GM19455 (cell line): ENCODE measurements at regions not wholly inside any gene's neighbourhood (a gene's known extent, or its start where the extent isn't known, plus 50 kb on each side); places are given as distances from the start of the nearest gene placed in this dataset.

Experiments
- ATAC-seq: cut with Tn5 transposase; IDR thresholded peaks from one replicate; pipeline ENCODE4 v1.9.1; 2021; ENCODE audit not compliant: unreplicated experiment

DNA sequence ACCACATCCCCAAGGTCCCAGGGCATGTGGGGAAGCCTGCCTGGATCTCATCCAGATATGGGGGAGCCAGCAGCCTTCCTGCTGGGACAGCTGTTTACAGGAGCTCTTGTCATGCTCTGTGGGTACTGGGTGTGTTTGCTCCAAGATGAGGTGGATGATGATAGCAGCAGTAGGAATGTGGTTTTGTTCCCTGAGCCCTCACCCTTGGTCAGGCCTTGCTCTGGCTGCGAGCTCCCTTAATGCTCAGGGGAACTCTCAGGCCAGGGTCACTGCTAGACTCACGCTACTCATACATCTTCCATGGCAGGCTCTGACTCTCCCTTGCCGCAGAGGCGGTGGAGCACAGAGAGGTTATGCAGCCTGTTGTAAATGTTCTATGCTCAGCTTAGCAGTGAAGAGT, 990.3 kb downstream of the AACS start:
- ATAC-seq: no peak

DNA sequence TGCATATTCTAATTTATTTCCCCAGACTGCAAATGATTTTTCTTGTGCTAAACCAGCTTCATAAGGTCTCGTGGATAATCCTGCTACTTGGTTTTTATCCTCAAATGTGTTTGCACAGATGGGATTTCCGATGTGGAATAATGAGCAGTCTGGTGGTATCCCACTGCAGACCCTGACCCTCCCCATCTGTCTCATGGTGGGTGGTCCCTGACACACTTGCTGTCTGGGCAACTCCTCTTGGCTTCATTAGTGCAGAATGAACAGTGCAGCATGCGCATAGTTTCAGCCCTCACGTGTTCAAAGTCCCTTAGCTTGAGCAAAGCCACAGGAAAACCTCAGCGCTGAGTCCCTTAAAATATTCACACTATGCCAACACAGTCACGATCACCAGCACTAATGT, 996.5 kb downstream of the AACS start:
- ATAC-seq: no peak

DNA sequence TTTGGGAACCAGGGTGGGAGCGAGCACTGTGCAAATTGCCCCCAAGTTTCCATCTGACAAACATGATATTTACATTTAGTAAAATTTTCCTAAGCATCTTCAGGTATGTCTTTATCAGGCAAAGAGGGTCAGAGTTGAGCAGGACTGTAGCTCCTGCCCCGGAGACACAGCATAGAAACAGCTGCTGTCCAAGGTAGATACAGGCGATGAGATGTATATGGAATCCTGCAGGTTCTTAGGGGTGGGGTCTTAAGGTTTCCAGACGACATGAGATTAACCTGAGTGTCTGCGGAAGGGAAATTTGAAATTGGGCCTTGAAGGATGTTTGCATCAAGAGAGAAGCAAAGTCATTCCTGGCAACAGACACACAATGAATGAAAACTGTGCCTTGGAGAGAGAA, 998.8 kb downstream of the AACS start:
- ATAC-seq: no peak

- ATAC-seq: no peak
Measured at GRCh38 chr12:126067626-126068329, 1002.5 kb downstream of the AACS start.

- no peak for ATAC-seq
Measured at GRCh38 chr12:126069549-126070165, 1004.4 kb downstream of the AACS start.

GRCh38 chr12:126076515-126076914, 1011.3 kb downstream of the AACS start:
- ATAC-seq: no peak

- no peak for ATAC-seq
Measured at GRCh38 chr12:126083926-126084325, 1018.7 kb downstream of the AACS start.

DNA sequence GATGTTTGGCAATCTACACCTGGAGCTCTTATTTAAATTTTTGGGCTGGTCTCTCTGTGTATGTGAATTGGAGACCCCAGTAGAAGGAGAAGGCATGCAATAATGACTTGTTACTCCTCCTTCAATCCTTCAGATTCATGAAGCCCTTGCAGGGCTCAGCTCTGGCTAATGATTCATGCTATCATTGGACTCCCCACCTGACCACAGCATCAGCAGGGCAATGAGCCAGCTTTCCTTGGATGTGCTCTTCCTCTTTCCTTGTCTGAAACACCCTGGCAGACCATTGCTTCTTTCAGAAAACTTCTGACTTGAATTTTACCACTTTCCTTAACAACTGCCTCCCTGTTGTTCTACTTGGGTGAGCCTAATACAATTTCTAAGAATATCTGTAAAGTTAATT, 1019.2 kb downstream of the AACS start:
- ATAC-seq: no peak

DNA sequence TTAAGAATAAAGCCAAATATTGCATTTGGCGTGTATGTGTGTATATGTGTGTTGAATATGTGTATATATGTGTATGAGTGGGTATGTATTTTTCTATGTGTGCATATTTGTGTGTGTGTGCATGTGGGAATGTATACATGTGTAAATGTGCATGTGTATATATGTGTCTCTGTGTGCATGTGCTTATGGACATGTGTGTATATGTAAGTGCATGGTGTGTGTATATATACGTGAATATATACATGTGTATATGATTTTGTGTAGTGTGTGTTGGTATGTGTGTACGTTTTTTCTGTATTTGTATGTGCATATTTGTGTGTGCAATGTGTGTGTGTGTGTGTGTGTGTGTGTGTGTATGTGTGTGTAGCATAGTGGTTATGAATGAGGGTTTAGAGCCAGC, 1021.0 kb downstream of the AACS start:
- no peak for ATAC-seq

GRCh38 chr12:126087692-126088091, 1022.5 kb downstream of the AACS start:
- ATAC-seq: no peak

- ATAC-seq: no peak
Measured at GRCh38 chr12:126093908-126094307, 1028.7 kb downstream of the AACS start.

DNA sequence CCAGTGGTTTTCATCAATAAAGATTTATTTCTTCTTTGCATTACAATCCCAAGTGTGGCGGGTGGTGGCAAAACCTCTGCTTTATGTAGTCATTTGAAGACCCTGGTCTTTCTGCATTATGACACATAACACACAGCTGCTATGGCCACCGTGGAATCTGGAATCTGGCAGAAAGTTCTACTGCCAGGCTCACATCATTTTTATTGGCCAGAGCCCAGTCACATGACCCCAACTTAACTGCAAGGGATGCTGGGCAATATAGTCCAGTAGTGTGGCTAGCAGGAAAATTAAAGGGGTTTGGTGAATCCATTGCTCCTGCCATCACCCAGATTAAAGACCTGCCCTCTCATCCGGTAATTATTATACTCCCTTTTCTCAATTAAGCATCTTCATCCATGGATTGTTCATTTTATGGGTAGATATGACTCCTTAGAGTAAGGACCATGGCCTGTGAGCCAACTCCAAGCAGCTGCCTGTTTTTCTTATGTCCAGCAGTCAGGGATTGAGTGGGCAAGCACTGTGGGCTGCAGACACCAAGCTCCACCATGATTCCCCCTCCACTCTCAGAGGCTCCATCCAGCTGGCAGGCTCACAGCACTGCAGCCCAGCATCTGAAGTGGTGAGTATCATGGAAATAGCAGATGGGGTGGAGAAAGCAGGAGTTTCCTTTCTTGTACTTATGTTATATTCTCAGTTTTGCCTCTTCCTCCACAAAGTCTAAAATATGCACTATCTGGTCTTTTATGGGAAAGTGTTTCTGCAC, 1030.7 kb downstream of the AACS start:
- ATAC-seq: no peak

DNA sequence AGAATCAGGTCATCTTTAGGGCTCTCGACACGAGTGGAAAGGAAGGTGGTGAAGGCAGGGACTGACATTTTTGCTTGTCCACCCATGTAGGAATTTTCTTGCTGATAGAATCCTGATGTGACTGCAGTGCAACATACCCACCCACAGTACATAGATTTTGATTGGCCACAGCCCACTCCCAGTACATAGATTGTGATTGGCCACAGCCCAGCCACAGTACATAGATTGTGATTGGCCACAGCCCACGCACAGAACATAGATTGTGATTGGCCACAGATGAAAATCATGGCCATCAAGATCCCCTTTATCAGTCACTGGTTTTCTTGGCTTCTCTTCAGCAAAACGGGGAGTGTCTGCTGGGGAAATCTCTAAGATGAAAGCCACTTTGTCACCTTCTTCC, 1041.5 kb downstream of the AACS start:
- ATAC-seq: no peak

GRCh38 chr12:126107659-126108058, 1042.4 kb downstream of the AACS start:
- no peak for ATAC-seq

DNA sequence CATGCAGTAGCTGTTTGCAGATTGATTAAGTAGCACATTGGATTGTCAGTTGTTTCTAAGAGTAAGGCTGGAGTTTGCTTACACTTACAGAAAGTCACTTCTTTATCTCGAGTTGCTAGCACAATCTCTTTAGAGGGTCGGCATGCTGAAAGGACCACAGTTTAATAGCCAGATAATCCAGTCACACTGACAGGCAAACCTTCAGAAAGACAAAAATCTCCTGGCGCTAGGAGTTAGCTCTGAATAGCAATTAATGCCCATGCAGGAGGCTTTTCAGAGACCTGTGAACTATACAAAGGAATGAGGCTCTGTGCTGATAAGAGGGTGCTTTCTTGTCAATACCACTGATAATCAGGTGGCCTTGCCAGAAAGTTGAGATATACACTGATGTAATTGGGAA, 1043.0 kb downstream of the AACS start:
- no peak for ATAC-seq

GRCh38 chr12:126112141-126112540, 1046.9 kb downstream of the AACS start:
- no peak for ATAC-seq

DNA sequence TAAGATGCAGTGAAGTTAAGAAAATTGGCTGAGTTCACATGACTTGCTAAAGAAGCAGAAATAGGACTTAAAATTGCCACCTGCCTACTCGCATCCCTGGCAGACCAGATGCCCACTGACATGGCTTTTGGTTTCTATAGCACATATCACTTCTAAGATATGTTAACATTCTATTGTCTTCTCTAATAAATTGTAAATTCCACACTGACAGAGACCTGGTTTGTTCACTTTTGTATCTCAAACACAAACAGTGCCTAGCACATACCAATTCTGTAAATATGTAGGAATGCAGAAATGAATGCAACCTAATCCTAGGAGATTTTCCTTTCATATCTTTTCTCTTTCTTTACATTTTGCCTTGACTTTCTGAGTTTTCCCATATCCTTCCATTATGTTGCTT, 1047.6 kb downstream of the AACS start:
- ATAC-seq: no peak

GRCh38 chr12:126114441-126114840, 1049.2 kb downstream of the AACS start:
- no peak for ATAC-seq

- no peak for ATAC-seq
Measured at GRCh38 chr12:126117502-126117901, 1052.3 kb downstream of the AACS start.

GRCh38 chr12:126139355-126139754, 1074.1 kb downstream of the AACS start:
- ATAC-seq: no peak

DNA sequence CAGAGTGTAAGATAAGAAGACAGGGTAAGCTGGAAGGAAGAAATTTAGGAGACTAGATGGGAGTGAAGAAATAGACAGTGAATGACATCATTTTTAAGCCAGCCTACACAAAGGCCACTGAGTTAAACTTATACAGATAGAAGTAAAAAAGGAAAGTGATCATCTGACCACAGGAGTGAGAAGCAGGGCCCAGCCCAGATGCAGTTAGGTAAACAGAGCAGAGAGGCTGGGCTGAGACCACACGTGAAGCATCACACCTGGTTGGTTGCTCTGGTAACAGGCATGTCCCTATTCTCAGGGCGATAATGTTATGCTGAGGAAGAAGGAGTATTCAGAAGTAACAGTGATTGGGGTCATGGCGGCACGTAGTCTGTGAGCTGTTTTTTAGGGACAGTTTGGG, 1079.4 kb downstream of the AACS start:
- ATAC-seq: no peak

- no peak for ATAC-seq
Measured at GRCh38 chr12:126147321-126147720, 1082.1 kb downstream of the AACS start.
